ENCODE measurements at regions not wholly inside any gene's neighbourhood (a gene's known extent, or its start where the extent isn't known, plus 50 kb on each side); places are given as distances from the start of the nearest gene placed in this dataset.

GRCh38 chr10:78755877-78756455 lies 312.8 kb upstream of the ZMIZ1 start:
- DNase-seq (ENCODE audit: low read depth), result no peak
- no peak for TF ChIP-seq CTCF (IDR thresholded peaks at IDR 0.05; ENCODE audit: insufficient read depth, low read depth, low read length, missing control alignments)
- H3K4me3 ChIP-seq (ENCODE audit: low read depth, low read length), result no peak overlapping the region

- no peak overlapping the region for H3K4me3 ChIP-seq (ENCODE audit: low read depth, low read length)
- DNase-seq (ENCODE audit: low read depth), result no peak
- no peak for TF ChIP-seq CTCF (IDR thresholded peaks at IDR 0.05; ENCODE audit: insufficient read depth, low read depth, low read length, missing control alignments)
These were observed 312.0 kb upstream of the ZMIZ1 start for GRCh38 chr10:78756604-78757343.

GRCh38 chr10:78757344-78757925 lies 311.3 kb upstream of the ZMIZ1 start:
- no peak for DNase-seq (ENCODE audit: low read depth)
- no peak overlapping the region for H3K4me3 ChIP-seq (ENCODE audit: low read depth, low read length)
- TF ChIP-seq CTCF (IDR thresholded peaks at IDR 0.05; ENCODE audit: insufficient read depth, low read depth, low read length, missing control alignments), result no peak

- DNase-seq (ENCODE audit: low read depth), result no peak
- no peak overlapping the region for H3K4me3 ChIP-seq (ENCODE audit: low read depth, low read length)
- no peak for TF ChIP-seq CTCF (IDR thresholded peaks at IDR 0.05; ENCODE audit: insufficient read depth, low read depth, low read length, missing control alignments)
These were observed 310.6 kb upstream of the ZMIZ1 start for GRCh38 chr10:78758176-78758575.

- no peak for TF ChIP-seq CTCF (IDR thresholded peaks at IDR 0.05; ENCODE audit: insufficient read depth, low read depth, low read length, missing control alignments)
- no peak for DNase-seq (ENCODE audit: low read depth)
- H3K4me3 ChIP-seq (ENCODE audit: low read depth, low read length), result no peak overlapping the region
These were observed 309.2 kb upstream of the ZMIZ1 start for GRCh38 chr10:78759456-78760120.

- DNase-seq (ENCODE audit: low read depth), result no peak
- TF ChIP-seq CTCF (IDR thresholded peaks at IDR 0.05; ENCODE audit: insufficient read depth, low read depth, low read length, missing control alignments), result no peak
- no peak overlapping the region for H3K4me3 ChIP-seq (ENCODE audit: low read depth, low read length)
These were observed 308.1 kb upstream of the ZMIZ1 start for GRCh38 chr10:78760463-78761310.

All from GM12865 (cell line).